Activated T-cell treated with anti-CD3 and anti-CD28 coated beads, Interleukin-2, amount 50 U/mL, for 48 hours (primary cell): ENCODE measurements at regions not wholly inside any gene's neighbourhood (a gene's known extent, or its start where the extent isn't known, plus 50 kb on each side); places are given as distances from the start of the nearest gene placed in this dataset.
"Not testable (repeated sequence)": the region's sequence is repeated elsewhere in the genome, so short reads cannot be mapped to it uniquely, and the experiment has no call there.

ENCODE experiments used
- DNase-seq, 2 experiments: peaks; one replicate each; pipeline ENCODE4 v3.0.0-alpha.2; 2020

DNA sequence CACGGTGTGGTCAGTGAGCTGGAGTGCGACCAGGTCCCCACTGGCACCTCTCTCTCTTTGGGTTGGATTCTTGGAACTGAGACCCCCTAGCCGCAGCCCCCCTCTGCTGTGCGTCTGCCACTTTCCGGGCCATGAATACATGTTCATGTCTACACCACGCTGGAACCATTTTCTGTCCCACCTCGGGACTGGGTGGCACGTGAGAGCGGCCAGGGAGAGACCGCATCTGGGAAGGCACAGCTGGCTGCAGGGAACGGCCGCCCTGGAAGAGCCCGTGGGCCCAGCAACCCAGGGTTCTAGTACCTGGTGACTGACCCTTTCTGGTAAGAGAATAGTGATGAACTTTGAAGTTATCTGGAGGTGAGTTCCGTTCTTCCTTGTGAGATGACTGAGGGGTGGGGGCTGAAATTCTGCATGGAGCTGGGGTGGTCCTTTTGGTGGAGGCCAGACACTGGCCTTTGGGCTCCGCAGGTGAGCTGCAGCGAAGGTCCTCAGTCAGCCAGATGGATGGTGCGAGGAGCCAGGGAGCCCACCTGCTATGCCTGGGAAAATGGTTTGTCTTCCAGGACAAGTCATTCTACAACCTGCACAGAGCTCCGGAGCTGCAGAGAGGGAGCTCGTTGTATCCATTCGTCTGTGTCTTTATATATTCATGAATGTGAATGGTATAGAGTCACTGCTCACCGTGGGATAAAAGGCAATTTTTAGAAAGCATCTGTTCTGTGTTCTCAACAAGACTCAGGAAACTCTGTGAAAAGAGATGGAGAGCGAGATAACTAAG lies 223.5 kb downstream of the NDUFA10 start:
- no peak for DNase-seq

DNA sequence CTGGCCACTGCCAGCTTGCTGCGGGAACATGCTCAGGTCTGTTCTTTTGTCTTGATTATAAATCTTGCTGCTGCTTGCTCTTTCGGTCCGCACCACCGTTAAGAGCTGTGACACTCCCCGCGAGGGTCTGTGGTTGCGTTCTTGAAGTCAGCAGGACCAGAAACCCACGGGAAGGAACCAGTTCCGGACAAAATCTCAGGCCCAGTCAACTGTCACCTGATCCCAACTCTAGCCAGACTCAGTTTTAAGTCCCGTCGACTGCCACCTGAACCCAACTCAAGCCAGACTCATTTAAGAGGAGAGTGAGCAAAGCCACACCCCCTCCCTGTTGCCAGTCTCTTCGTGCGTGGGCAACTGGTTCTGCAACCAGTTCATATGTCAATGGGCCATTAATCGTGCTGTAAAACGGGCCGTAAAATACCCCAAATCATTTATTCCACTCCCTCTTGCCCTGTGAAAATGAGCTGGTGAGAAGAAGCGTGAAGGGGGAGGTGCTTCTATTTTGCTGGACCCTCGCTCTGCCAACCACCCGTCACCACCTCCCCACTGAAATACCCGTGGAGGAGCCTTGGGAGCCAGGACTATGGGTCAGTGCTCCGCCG lies 224.3 kb downstream of the NDUFA10 start:
- DNase-seq: no peak

GRCh38 chr2:239797316-239797715 lies 227.8 kb downstream of the NDUFA10 start:
- DNase-seq: no peak

- not testable (repeated sequence) for DNase-seq
Observed at GRCh38 chr2:239795761-239796160, 229.4 kb downstream of the NDUFA10 start.

GRCh38 chr2:239793836-239794235 lies 231.3 kb downstream of the NDUFA10 start:
- no peak for DNase-seq

DNA sequence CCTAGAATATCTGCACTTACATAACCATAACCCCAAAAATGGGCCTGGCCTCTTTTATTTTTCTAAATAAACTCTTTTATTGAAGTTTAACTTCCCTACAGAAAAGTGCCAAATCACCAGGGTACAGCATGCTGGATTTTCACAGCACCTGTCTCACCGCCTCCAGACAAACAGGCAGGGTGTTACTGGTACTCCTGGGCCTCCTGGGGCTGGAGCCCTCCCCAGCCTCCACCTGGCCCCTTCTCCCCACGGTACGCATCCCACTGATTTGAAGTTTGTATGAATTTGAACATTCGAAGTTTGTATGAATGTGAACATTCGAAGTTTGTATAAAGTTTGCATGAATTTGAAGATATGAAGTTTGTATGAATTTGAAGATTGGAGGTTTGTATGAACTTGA lies 232.1 kb downstream of the NDUFA10 start:
- no peak for DNase-seq

DNA sequence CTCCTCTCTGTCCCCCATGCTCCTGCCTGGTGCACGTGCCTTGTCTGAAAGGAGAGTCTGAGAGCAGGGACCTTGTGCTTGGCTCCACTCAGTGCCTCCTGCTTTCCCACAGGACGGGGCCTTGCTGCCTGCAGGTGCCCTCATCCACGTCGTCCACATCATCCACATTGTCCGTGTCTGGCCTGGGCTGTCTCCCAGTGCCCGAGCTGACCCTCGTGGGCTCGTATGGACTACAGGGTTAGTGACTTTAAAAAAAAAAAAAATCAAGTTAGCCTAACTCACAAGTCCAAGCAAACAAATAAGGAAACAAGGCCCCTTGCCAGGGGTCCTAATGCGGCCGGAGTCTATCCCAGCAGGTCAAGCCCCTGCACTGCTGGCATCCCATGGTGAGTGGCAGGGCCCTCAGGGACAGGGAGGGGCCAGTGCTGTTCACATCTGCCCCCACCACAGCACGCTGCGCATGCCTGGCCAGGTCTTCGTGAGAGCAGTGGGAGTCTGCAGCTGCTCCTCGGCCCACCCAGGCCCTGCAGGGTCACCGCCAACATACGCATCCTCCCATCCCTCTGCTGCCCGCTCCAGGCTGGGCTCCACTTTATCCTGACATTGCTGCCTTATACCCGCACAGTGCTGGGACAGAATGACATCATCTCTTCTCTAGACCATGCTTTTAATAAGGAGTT lies 232.6 kb downstream of the NDUFA10 start:
- DNase-seq: no peak

- DNase-seq: no peak
Observed at GRCh38 chr2:239791526-239792404, 233.4 kb downstream of the NDUFA10 start.

DNA sequence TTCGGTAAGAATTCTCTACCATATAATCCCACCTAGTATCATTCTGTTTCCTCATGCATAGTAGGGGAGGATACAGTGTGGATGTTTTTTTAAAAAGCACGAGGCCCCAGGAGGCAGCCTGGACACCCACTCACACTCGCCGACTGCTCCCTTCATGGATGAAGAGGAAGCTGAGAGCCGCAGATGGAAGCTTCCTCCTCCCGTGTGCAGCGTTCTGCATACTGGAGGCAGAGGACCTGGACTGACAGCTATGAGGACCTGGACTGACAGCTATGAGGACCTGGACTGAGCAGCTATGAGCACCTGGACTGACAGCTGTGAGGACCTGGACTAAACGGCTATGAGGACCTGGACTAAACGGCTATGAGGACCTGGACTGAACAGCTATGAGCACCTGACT lies 234.4 kb downstream of the NDUFA10 start:
- no peak for DNase-seq

DNA sequence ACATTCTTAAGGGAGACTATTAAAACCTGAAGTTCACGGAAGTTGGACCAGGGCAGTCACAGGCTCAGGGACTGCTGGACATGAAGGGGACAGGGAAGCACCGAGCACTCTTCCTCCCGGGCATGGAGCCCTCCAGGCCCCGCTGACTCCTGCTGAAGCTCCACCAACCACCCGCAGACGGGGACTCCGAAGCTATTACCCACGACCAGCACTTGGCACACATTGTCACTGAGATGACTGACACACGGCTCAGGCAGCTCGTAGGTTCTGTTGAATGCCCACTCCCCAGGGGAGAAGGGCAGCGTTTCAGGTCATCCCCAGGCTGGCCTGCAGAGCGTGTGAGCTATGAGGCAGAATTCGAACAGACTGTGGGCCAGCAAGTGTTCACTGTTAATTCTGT lies 234.8 kb downstream of the NDUFA10 start:
- no peak for DNase-seq

GRCh38 chr2:239789711-239790110 lies 235.4 kb downstream of the NDUFA10 start:
- no peak for DNase-seq

- no peak for DNase-seq
Observed at GRCh38 chr2:239788576-239789098, 236.5 kb downstream of the NDUFA10 start.

GRCh38 chr2:239787538-239788050 lies 237.5 kb downstream of the NDUFA10 start:
- DNase-seq: no peak

GRCh38 chr2:239786791-239787190 lies 238.4 kb downstream of the NDUFA10 start:
- DNase-seq: no peak

DNA sequence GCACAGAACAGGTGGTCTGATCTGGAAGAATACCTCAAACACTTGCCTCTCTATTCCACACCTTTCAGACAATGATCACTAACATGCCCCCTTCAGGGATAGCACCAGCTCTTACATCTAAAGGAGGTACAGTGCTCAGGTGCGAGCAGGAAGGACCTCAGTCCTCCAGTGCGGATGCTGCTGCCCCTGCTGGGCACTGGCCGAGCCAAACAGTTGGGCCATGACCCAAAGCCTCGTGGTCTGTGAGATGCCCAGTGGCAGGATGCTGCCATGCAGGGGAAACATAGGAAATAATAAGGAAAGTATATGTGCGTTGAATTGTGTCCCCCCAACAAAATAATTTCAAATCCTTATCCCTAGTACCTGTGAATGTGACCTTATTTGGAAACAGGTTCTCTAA lies 243.7 kb downstream of the NDUFA10 start:
- no peak for DNase-seq

- DNase-seq: no peak
Observed at GRCh38 chr2:239780236-239780994, 244.7 kb downstream of the NDUFA10 start.

DNA sequence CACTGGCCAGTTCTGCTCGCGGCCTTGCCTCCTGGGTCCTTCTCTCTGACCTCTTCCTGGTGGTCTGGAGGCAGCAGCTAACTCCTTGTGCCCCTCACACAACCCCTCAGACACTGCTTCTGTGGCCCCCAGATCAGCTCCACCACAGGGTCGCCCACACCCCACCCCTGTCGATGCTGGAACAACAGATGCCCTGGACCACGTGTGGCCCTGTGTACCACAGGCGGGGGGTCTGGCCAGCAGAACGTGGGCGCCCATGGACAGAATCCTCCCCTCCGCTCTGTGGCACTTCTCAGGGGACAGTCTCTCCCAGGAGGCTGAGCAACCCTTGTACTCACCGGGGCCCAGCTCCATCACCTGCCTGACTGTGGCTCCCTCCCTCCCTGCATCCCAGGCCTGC lies 245.6 kb downstream of the NDUFA10 start:
- no peak for DNase-seq

GRCh38 chr2:239778861-239779558 lies 246.1 kb downstream of the NDUFA10 start:
- no peak for DNase-seq

GRCh38 chr2:239778042-239778851 lies 246.9 kb downstream of the NDUFA10 start:
- DNase-seq: no peak

DNA sequence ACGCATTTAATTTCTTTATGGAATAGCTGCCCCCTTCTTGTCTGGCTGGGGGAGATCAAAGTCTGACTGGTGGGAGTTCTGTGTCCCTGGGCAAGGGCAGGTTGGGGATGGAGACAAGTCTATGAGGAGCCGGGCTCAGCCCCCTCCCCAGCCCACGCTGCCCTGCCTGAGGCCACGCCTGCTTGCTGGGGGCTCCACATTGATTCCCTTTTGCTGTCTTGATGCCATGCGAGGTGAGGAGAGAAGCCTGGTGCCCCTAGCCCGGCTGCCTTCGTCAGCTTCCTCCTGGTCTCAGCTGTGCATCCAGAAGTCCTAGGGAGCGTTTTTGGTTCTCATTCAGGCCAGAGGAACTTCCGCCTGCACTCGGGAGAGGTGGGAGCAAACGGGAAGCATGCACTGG lies 247.9 kb downstream of the NDUFA10 start:
- no peak for DNase-seq
